GM10248 (cell line): ENCODE measurements at regions not wholly inside any gene's neighbourhood (a gene's known extent, or its start where the extent isn't known, plus 50 kb on each side); places are given as distances from the start of the nearest gene placed in this dataset.

Experiments used
- CTCF ChIA-PET: fragments of 300-600 bp; sonication (Branson Sonifier 250); formaldehyde crosslinking; extraction: SDS; loops from one replicate; lab custom pipeline; 2021; ENCODE audit warnings: antibody characterized with exemption; lab: Yijun Ruan, JAX
- POLR2A ChIA-PET: fragments of 350-650 bp; sonication (Branson Sonifier 250); formaldehyde crosslinking; extraction: SDS; loops from one replicate; lab custom pipeline; 2020; ENCODE audit warnings: antibody characterized with exemption; lab: Yijun Ruan, JAX
- DNase-seq: peaks from one replicate; pipeline ENCODE4 v3.0.0; 2012; ENCODE audit errors: extremely low spot score
- CTCF ChIP-seq: IDR thresholded peaks from 2 replicates; pipeline ENCODE4 v1.5.1; 2012; ENCODE audit warnings: mild to moderate bottlenecking, low read depth; ENCODE audit errors: extremely low read depth, missing control alignments, control extremely low read depth

- no peak for DNase-seq
- TF ChIP-seq CTCF, result no peak
- ChIA-PET POLR2A (interaction anchor here (1.1 kb wide), 1 partner anchor 430 kb away, joined by 3 read pairs; no protein-coding TSS in a partner anchor), CTCF (interaction anchor here (1.3 to 2.7 kb wide), 4 partner anchors 10 to 18 kb away, joined by 4 to 12 read pairs (median 8); no protein-coding TSS in a partner anchor)
Measured at GRCh38 chr7:112880818-112881418, 90.7 kb upstream of the TMEM168 start.

GRCh38 chr7:112877691-112878460 lies 87.7 kb upstream of the TMEM168 start:
- CTCF ChIA-PET, result interaction anchor here (1.5 to 2.0 kb wide), 3 partner anchors 15 to 38 kb away, joined by 3 to 6 read pairs (median 3); no protein-coding TSS in a partner anchor
- TF ChIP-seq CTCF, result no peak
- no peak for DNase-seq
- POLR2A ChIA-PET, result no interaction called here

- no peak for TF ChIP-seq CTCF
- DNase-seq, result no peak
- ChIA-PET CTCF (no interaction called here), POLR2A (no interaction called here)
Measured at GRCh38 chr7:112876877-112877276, 86.7 kb upstream of the TMEM168 start.

GRCh38 chr7:112874909-112875308 lies 84.7 kb upstream of the TMEM168 start:
- no peak for TF ChIP-seq CTCF
- ChIA-PET POLR2A (no interaction called here), CTCF (interaction anchor here (1.6 to 1.8 kb wide), 2 partner anchors 17 to 21 kb away, joined by 3 to 7 read pairs; no protein-coding TSS in a partner anchor)
- no peak for DNase-seq

- TF ChIP-seq CTCF, result no peak
- POLR2A ChIA-PET, result no interaction called here
- no peak for DNase-seq
- CTCF ChIA-PET, result interaction anchor here (1.6 to 1.8 kb wide), 2 partner anchors 16 to 22 kb away, joined by 3 to 7 read pairs; no protein-coding TSS in a partner anchor
Measured at GRCh38 chr7:112873831-112874553, 83.8 kb upstream of the TMEM168 start.

GRCh38 chr7:112869111-112869774 lies 79.0 kb upstream of the TMEM168 start:
- DNase-seq, result peak; percentile 41
- CTCF ChIA-PET, result interaction anchor here (0.6 to 4.5 kb wide), 17 partner anchors 10 to 323 kb away, joined by 3 to 18 read pairs (median 3); partner anchors contain the start of gene TMEM168
- POLR2A ChIA-PET, result no interaction called here
- TF ChIP-seq CTCF, result peak; percentile 80
